A549 (cell line): ENCODE measurements at regions not wholly inside any gene's neighbourhood (a gene's known extent, or its start where the extent isn't known, plus 50 kb on each side); places are given as distances from the start of the nearest gene placed in this dataset.

Experiments
- ATAC-seq, 2 experiments: fragments of 200-7000 bp in 1 of 2; fragments of >200 bp in 1 of 2; cut with Nextera tagmentation in 1 of 2; cut with Tn5 transposase in 1 of 2; 3 replicates each; pipeline versions ENCODE4 v1.8.0 to v1.9.1; 2018 to 2020; ENCODE audit warnings: mild to moderate bottlenecking in 1 of 2, moderate library complexity in 1 of 2
- CTCF ChIA-PET: fragments of 300-600 bp; sonication (Branson Sonifier 250); formaldehyde crosslinking; extraction: SDS; loops from one replicate; lab custom pipeline; 2021; ENCODE audit warnings: antibody characterized with exemption, inconsistent platforms; lab: Yijun Ruan, JAX
- POLR2A ChIA-PET: fragments of 350-600 bp; formaldehyde crosslinking; extraction: SDS; loops from one replicate; lab custom pipeline; 2021; ENCODE audit warnings: antibody characterized with exemption, inconsistent platforms; lab: Yijun Ruan, JAX
- DNase-seq, 2 experiments: peaks; one replicate each; pipeline versions ENCODE4 v3.0.0 to v3.0.0-alpha.2; 2011 to 2016; ENCODE audit warnings: low read depth in 1 of 2, low spot score in 1 of 2
- FAIRE-seq: peaks from 2 replicates; lab custom pipeline; 2011; peaks lifted over from hg19 to GRCh38; lab: Jason Lieb, UNC
- H3K27ac ChIP-seq, 2 experiments: fragments of >200 bp; sonication (Bioruptor Twin); formaldehyde crosslinking; 3 replicates each; pipeline ENCODE4 v1.5.1; 2016 to 2017
- H3K4me1 ChIP-seq: fragments of >200 bp; sonication (Bioruptor Twin); formaldehyde crosslinking; 3 replicates; pipeline ENCODE4 v1.6.1; 2016
- H3K4me2 ChIP-seq: fragments of >200 bp; sonication (Bioruptor Twin); formaldehyde crosslinking; 3 replicates; pipeline ENCODE4 v1.6.1; 2016
- H3K4me3 ChIP-seq: fragments of >200 bp; sonication (Bioruptor Twin); formaldehyde crosslinking; 3 replicates; pipeline ENCODE4 v1.5.1; 2016
- H3K9me3 ChIP-seq: fragments of >200 bp; sonication (Bioruptor Twin); formaldehyde crosslinking; 3 replicates; pipeline ENCODE4 v1.6.1; 2016
- BHLHE40 ChIP-seq: IDR thresholded peaks from 2 replicates; pipeline ENCODE4 v1.6.1; 2012; ENCODE audit warnings: low read depth, low read length, inconsistent platforms
- CBX2 ChIP-seq: fragments of 200-600 bp; sonication (generic); IDR thresholded peaks from 2 replicates; pipeline ENCODE4 v1.6.1; 2016; ENCODE audit warnings: low read depth, mild to moderate bottlenecking, borderline replicate concordance
- CHD4 ChIP-seq: fragments of 200-600 bp; sonication (generic); IDR thresholded peaks from 2 replicates; pipeline ENCODE4 v1.6.1; 2016; ENCODE audit warnings: antibody characterized with exemption, mild to moderate bottlenecking, borderline replicate concordance
- ESRRA ChIP-seq: fragments of 150-350 bp; IDR thresholded peaks from 2 replicates; pipeline ENCODE4 v1.6.1; 2014; ENCODE audit warnings: mild to moderate bottlenecking, low read length, borderline replicate concordance
- FOSB ChIP-seq: fragments of 250-450 bp; sonication (Bioruptor Pico); IDR thresholded peaks from 2 replicates; pipeline ENCODE4 v1.5.0; 2020; ENCODE audit warnings: mild to moderate bottlenecking, moderate library complexity
- FOSL2 ChIP-seq, 2 experiments: fragments of 450-650 bp in 1 of 2; fragments of >200 bp in 1 of 2; sonication (Bioruptor Twin) in 1 of 2; formaldehyde crosslinking; IDR thresholded peaks; 2 replicates each; pipeline versions ENCODE4 v1.5.0 to v1.6.1; 2016 to 2020; ENCODE audit warnings: mild to moderate bottlenecking in 1 of 2, moderate library complexity in 1 of 2
- GATA3 ChIP-seq: IDR thresholded peaks from 2 replicates; pipeline ENCODE4 v1.6.1; 2012; ENCODE audit warnings: borderline replicate concordance
- MAFK ChIP-seq: fragments of 450-650 bp; IDR thresholded peaks from 2 replicates; pipeline ENCODE4 v1.6.1; 2014; ENCODE audit not compliant: partially characterized antibody
- MYC ChIP-seq: IDR thresholded peaks from 2 replicates; pipeline ENCODE4 v1.6.1; 2012; ENCODE audit warnings: mild to moderate bottlenecking, inconsistent platforms, low read length, improper control_type of control experiment, borderline replicate concordance
- NFE2L2 ChIP-seq: fragments of 150-350 bp; conservative IDR thresholded peaks from 2 replicates; pipeline ENCODE4 v1.6.1; 2014; ENCODE audit warnings: low read length
- NPAS2 ChIP-seq: fragments of 250-450 bp; sonication (Bioruptor Pico); IDR thresholded peaks from 2 replicates; pipeline ENCODE4 v1.8.0; 2022; ENCODE audit warnings: mild to moderate bottlenecking, moderate library complexity, borderline replicate concordance
- NR3C1 ChIP-seq: fragments of >200 bp; sonication (Bioruptor Twin); formaldehyde crosslinking; IDR thresholded peaks from 3 replicates; pipeline ENCODE4 v1.6.1; 2017
- PHF8 ChIP-seq: fragments of 200-600 bp; sonication (generic); IDR thresholded peaks from 2 replicates; pipeline ENCODE4 v1.6.1; 2016; ENCODE audit warnings: low read depth, mild to moderate bottlenecking, antibody characterized with exemption, moderate library complexity, borderline replicate concordance
- POLR2A ChIP-seq: IDR thresholded peaks from 2 replicates; pipeline ENCODE4 v1.6.1; 2012; ENCODE audit warnings: mild to moderate bottlenecking, low read length
- SREBF2 ChIP-seq: fragments of 450-650 bp; IDR thresholded peaks from 2 replicates; pipeline ENCODE4 v1.6.1; 2014; ENCODE audit warnings: mild to moderate bottlenecking, moderate library complexity
- TFCP2L1 ChIP-seq: fragments of 250-450 bp; sonication (Bioruptor Pico); IDR thresholded peaks from 2 replicates; pipeline ENCODE4 v1.5.0; 2021; ENCODE audit warnings: mild to moderate bottlenecking
- WGBS: methylation state at CpG from one replicate; pipeline ENCODE4 v1.1.6; 2017; ENCODE audit errors: missing lambda C conversion rate; 5-methylcytosine and 5-hydroxymethylcytosine counted together
- TF ChIP-seq, protein P1 (sequence below): fragments of 200-600 bp; sonication (generic); IDR thresholded peaks from 2 replicates; pipeline ENCODE4 v1.6.1; 2016; ENCODE audit warnings: antibody characterized with exemption, mild to moderate bottlenecking, moderate library complexity
- TF ChIP-seq, protein P2 (sequence below): fragments of >200 bp; sonication (Bioruptor Twin); formaldehyde crosslinking; IDR thresholded peaks from 2 replicates; pipeline ENCODE4 v1.6.1; 2016
- TF ChIP-seq, protein P3 (sequence below): fragments of 250-450 bp; sonication (Bioruptor Pico); IDR thresholded peaks from 2 replicates; pipeline ENCODE4 v1.5.0; 2021; ENCODE audit warnings: mild to moderate bottlenecking, moderate library complexity, borderline replicate concordance
- TF ChIP-seq, protein P4 (sequence below): fragments of 150-350 bp; IDR thresholded peaks from 2 replicates; pipeline ENCODE4 v1.6.1; 2014; ENCODE audit warnings: low read depth, mild to moderate bottlenecking, low read length
- TF ChIP-seq, protein P5 (sequence below): IDR thresholded peaks from 2 replicates; pipeline ENCODE4 v1.6.1; 2012

DNA sequence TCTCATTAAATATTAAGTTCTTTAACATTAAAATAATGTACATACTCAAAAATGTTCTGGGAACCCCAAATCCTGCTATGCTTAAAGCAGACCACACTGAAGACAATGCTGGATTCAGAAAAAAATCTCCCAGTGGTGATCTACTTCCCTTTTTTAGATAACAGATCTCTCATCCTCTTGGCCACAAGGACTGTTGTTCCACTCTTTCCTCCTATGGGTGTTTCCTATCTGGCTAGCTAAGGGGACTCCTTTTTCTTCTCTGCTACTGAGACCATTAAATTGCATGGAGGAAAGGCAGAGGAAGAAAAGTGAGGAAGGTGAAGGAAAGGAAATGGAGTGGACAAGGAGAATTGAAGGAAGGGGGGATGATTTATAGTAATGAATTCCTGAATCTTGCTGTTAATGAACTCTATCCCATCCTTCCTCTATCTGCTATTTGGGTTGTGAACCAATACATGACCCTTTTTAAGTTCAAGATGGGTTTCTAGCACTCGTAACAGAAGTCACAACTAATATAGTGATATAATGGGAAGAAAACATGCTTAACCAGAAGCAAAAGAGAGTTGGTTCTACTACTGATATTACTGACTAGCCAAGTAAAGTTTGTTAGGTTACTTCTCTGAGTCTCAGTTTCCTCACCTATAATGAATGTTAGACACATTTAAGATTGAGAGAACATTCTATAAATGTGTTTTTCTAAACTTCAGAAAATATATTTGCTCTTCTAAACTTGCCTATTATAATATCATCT is 53.2 kb downstream of the PIK3C2A start (continued):
- TF ChIP-seq, protein P1, sequence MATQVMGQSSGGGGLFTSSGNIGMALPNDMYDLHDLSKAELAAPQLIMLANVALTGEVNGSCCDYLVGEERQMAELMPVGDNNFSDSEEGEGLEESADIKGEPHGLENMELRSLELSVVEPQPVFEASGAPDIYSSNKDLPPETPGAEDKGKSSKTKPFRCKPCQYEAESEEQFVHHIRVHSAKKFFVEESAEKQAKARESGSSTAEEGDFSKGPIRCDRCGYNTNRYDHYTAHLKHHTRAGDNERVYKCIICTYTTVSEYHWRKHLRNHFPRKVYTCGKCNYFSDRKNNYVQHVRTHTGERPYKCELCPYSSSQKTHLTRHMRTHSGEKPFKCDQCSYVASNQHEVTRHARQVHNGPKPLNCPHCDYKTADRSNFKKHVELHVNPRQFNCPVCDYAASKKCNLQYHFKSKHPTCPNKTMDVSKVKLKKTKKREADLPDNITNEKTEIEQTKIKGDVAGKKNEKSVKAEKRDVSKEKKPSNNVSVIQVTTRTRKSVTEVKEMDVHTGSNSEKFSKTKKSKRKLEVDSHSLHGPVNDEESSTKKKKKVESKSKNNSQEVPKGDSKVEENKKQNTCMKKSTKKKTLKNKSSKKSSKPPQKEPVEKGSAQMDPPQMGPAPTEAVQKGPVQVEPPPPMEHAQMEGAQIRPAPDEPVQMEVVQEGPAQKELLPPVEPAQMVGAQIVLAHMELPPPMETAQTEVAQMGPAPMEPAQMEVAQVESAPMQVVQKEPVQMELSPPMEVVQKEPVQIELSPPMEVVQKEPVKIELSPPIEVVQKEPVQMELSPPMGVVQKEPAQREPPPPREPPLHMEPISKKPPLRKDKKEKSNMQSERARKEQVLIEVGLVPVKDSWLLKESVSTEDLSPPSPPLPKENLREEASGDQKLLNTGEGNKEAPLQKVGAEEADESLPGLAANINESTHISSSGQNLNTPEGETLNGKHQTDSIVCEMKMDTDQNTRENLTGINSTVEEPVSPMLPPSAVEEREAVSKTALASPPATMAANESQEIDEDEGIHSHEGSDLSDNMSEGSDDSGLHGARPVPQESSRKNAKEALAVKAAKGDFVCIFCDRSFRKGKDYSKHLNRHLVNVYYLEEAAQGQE, result no peak
- TF ChIP-seq MAFK, result no peak
- TF ChIP-seq NR3C1, result no peak
- no peak for TF ChIP-seq NPAS2 (CRISPR knock-in tag)
- no peak for TF ChIP-seq MYC
- TF ChIP-seq CHD4, result no peak
- TF ChIP-seq, protein P2, sequence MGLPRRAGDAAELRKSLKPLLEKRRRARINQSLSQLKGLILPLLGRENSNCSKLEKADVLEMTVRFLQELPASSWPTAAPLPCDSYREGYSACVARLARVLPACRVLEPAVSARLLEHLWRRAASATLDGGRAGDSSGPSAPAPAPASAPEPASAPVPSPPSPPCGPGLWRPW, result no peak

DNA sequence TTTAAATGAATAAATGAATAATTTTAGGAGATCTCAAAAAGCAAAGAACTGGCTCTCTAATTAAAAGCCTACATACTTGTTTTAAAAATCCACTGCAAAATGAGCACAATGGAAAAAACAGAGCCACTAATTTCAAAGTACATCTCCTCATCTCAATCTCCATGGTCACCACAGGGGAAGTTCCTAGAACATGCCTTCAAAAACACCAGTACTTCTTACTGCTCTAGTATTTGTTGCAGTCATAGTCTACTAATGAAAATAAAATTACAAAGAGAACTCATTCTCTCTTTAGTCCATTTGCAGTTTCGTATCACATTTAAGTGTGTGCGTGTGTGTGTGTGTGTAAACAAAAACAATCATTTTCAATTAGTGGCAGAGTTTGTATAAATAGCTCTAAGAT is 54.0 kb downstream of the PIK3C2A start:
- no peak for ATAC-seq
- 94% methylated on average over 2 of the region's 2 CpGs for WGBS
- CTCF ChIA-PET, result interaction anchor here (0.6 kb wide), 2 partner anchors 39 to 442 kb away, joined by 3 read pairs; no protein-coding TSS in a partner anchor

More for the DNA sequence above, 54.0 kb downstream of the PIK3C2A start:
- H3K4me3 ChIP-seq, result no peak overlapping the region
- FAIRE-seq (no peak), DNase-seq (no peak)
- no peaks in the 10 kb centered on the region for H3K4me1 ChIP-seq
- H3K27ac ChIP-seq, result no peak overlapping the region
- POLR2A ChIA-PET, result no interaction called here
- TF ChIP-seq NR3C1 (no peak), NFE2L2 (no peak), CBX2 (no peak), FOSB (CRISPR knock-in tag) (no peak), PHF8 (no peak), ESRRA (no peak), BHLHE40 (no peak), SREBF2 (no peak), MYC (no peak), POLR2A (no peak), FOSL2 (IDR thresholded peaks at IDR 0.05) (no peak), FOSL2 (CRISPR knock-in tag; IDR thresholded peaks at IDR 0.05) (no peak), TFCP2L1 (CRISPR knock-in tag) (no peak), CHD4 (no peak), GATA3 (no peak)
- TF ChIP-seq, protein P3, sequence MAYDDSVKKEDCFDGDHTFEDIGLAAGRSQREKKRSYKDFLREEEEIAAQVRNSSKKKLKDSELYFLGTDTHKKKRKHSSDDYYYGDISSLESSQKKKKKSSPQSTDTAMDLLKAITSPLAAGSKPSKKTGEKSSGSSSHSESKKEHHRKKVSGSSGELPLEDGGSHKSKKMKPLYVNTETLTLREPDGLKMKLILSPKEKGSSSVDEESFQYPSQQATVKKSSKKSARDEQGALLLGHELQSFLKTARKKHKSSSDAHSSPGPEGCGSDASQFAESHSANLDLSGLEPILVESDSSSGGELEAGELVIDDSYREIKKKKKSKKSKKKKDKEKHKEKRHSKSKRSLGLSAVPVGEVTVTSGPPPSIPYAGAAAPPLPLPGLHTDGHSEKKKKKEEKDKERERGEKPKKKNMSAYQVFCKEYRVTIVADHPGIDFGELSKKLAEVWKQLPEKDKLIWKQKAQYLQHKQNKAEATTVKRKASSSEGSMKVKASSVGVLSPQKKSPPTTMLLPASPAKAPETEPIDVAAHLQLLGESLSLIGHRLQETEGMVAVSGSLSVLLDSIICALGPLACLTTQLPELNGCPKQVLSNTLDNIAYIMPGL (CRISPR knock-in tag), result no peak
- TF ChIP-seq, protein P4, sequence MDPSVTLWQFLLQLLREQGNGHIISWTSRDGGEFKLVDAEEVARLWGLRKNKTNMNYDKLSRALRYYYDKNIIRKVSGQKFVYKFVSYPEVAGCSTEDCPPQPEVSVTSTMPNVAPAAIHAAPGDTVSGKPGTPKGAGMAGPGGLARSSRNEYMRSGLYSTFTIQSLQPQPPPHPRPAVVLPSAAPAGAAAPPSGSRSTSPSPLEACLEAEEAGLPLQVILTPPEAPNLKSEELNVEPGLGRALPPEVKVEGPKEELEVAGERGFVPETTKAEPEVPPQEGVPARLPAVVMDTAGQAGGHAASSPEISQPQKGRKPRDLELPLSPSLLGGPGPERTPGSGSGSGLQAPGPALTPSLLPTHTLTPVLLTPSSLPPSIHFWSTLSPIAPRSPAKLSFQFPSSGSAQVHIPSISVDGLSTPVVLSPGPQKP, result no peak
- TF ChIP-seq, protein P5, sequence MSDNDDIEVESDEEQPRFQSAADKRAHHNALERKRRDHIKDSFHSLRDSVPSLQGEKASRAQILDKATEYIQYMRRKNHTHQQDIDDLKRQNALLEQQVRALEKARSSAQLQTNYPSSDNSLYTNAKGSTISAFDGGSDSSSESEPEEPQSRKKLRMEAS, result no peak
- H3K9me3 ChIP-seq, result no peaks in the 10 kb centered on the region
- no peak overlapping the region for H3K4me2 ChIP-seq
